NT2/D1 (cell line): ENCODE measurements at regions not wholly inside any gene's neighbourhood (a gene's known extent, or its start where the extent isn't known, plus 50 kb on each side); places are given as distances from the start of the nearest gene placed in this dataset.

Source experiments
- SUZ12 ChIP-seq: IDR thresholded peaks from 2 replicates; pipeline ENCODE4 v1.6.1; 2011; ENCODE audit not compliant: insufficient read length, insufficient read depth; ENCODE audit errors: extremely low read depth
- YY1 ChIP-seq: IDR thresholded peaks from 2 replicates; pipeline ENCODE4 v1.6.1; 2011; ENCODE audit not compliant: insufficient read length, insufficient read depth
- ZNF274 ChIP-seq: IDR thresholded peaks from 2 replicates; pipeline ENCODE4 v1.6.1; 2011; ENCODE audit warnings: mild to moderate bottlenecking, low read depth, low read length

GRCh38 chr2:66171530-66171929 lies 263.4 kb upstream of the MEIS1 start:
- TF ChIP-seq ZNF274 (no peak), YY1 (no peak), SUZ12 (no peak)
